ENCODE measurements at regions not wholly inside any gene's neighbourhood (a gene's known extent, or its start where the extent isn't known, plus 50 kb on each side); places are given as distances from the start of the nearest gene placed in this dataset.
"Not testable (repeated sequence)": the region's sequence is repeated elsewhere in the genome, so short reads cannot be mapped to it uniquely, and the experiment has no call there.

DNA sequence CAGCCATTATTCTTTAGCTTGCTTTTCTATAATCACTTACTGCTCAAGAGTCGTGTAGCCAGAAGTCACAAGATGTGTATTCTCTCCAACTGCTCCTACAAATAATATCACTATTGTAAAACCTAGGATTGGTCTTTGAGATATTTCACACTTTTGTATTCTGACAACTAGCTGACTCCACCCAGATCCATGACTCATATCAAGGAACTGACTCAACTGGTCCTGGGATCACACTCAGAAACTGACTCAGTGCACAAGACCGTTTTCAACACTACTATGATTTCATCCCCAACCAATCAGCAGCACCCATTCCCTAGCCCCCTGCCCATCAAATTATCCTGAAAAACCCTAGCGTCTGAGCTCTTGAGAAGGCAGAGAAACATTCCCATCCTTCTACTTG lies 56.5 kb upstream of the ORC5 start:
- DNase-seq: no peak

DNA sequence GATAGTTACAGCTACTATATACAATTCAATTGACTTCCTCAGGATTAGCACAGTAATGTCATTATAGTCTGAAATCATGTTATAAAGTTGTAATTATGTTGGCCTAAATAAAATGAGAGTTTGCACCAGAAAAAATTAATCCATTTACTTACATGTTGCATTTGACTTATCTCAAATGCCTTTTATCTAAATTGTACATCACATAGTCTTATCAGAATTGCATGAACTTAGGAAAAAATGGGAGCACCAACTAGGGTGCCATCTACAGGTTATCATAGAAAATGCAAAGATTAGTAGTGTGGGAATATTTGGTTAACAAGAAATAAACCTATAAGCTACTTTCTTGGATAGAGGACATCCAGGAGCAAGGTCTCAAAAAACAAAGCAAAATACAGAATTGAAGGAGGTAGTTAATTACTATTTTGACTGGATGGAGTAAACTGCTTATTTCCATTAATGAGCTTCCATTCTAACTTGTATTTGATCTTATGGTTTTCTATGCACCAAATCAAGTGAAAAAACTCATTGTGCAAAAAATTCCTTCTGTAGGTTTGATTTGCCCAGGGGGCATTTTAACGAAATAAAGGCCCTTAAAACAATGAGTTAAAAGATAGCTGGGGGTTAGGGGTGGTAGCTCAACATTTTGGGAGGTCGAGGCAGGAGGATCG lies 60.0 kb upstream of the ORC5 start:
- DNase-seq: no peak

DNA sequence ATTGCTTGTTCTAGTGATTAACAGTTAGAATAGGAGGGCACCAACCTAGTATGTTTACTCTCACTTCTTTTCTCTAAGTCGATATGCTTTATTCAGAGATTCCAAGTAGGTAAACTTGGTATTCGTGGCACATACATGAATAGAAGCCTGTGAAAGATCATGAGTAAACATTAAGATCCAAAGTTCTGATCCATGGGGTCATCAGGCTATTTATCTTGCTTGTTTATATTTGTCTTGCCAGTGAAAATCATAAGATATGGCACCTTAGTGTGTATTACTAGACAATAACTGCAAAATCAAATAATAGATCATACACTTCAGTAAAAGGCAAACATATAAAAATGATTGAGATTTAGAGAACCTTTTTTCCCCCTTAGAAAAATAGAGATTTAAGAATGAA lies 56.5 kb upstream of the LHFPL3 start:
- no peak for DNase-seq

DNA sequence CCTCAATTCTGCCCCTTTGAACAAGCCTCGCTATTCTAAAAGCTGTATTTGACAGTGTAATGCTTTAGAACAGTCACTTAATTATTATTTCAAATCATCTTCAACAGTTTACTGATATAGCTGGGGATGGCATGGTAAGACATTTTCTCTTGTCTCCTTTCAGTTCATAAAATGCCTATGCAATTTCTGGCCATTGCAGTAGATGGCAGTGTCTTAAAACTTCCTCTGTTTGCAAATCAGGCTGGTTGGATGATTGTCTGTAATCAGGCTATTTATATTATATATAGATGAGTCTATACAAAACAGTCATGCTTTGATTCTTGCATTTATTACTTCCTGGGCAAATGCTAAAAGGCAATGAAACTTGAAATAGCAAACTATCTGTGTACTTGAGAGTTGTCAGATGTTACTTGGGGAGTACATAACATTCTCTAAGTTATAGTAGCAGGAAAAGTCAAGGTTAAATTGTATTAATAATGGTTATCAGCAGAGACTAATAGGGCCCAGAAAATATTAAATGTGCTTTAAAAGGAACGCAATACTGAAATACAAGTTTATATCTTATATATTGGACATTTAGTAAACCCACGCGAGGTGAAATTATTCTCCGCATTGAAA lies 55.5 kb upstream of the LHFPL3 start:
- DNase-seq: peak; percentile 5

DNA sequence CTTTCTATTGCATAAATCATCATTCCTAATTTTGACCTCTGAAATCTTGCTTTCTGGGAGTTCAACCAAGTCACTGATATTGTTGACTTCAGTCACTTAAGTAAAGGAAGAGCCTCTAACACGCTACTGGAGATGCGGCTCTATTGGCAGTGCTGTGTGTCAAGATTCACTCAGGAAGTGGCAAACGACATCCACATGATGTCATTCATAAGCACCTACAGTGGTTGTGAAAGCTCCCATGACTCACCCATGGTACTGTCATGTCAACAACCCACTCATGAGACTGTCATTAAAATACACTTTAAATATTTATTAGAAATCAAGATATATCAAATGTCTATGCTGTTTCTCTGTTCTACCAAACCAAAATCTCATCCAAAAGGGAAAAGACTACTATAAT lies 52.5 kb upstream of the LHFPL3 start:
- no peak for DNase-seq

DNA sequence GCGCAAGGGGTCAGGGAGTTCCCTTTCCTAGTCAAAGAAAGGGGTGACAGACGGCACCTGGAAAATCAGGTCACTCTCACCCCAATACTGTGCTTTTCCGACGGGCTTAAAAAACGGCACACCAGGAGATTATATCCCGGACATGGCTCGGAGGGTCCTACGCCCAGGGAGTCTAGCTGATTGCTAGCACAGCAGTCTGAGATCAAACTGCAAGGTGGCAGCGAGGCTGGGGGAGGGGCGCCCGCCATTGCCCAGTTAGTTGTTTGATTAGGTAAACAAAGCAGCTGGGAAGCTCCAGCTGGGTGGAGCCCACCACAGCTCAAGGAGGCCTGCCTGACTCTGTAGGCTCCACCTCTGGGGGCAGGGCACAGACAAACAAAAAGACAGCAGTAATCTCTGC lies 51.7 kb upstream of the LHFPL3 start:
- not testable (repeated sequence) for DNase-seq

Measured in NCI-H2107 (cell line).